NB4 (cell line): ENCODE measurements at regions not wholly inside any gene's neighbourhood (a gene's known extent, or its start where the extent isn't known, plus 50 kb on each side); places are given as distances from the start of the nearest gene placed in this dataset.

Experiments used
- CTCF ChIP-seq: IDR thresholded peaks from one replicate; pipeline ENCODE4 v1.5.1; 2012; ENCODE audit warnings: low read depth, low read length
- MYC ChIP-seq: IDR thresholded peaks from 2 replicates; pipeline ENCODE4 v1.6.1; 2011; ENCODE audit warnings: low read depth, low read length
- POLR2A ChIP-seq: IDR thresholded peaks from 2 replicates; pipeline ENCODE4 v1.6.1; 2011; ENCODE audit warnings: mild to moderate bottlenecking; ENCODE audit not compliant: insufficient read length; ENCODE audit errors: extremely low read depth

GRCh38 chr15:69951898-69952555, 145.7 kb downstream of the TLE3 start:
- TF ChIP-seq CTCF (no peak), MYC (no peak), POLR2A (no peak)
